LHCN-M2 (cell line): ENCODE measurements at regions not wholly inside any gene's neighbourhood (a gene's known extent, or its start where the extent isn't known, plus 50 kb on each side); places are given as distances from the start of the nearest gene placed in this dataset.

Experiments used
- DNase-seq: peaks from one replicate; pipeline ENCODE4 v3.0.0-alpha.2; 2012; ENCODE audit warnings: low read depth

- DNase-seq, result peak; percentile 92
These were observed 55.9 kb upstream of the C3orf80 start for GRCh38 chr3:160169139-160169976.

DNA sequence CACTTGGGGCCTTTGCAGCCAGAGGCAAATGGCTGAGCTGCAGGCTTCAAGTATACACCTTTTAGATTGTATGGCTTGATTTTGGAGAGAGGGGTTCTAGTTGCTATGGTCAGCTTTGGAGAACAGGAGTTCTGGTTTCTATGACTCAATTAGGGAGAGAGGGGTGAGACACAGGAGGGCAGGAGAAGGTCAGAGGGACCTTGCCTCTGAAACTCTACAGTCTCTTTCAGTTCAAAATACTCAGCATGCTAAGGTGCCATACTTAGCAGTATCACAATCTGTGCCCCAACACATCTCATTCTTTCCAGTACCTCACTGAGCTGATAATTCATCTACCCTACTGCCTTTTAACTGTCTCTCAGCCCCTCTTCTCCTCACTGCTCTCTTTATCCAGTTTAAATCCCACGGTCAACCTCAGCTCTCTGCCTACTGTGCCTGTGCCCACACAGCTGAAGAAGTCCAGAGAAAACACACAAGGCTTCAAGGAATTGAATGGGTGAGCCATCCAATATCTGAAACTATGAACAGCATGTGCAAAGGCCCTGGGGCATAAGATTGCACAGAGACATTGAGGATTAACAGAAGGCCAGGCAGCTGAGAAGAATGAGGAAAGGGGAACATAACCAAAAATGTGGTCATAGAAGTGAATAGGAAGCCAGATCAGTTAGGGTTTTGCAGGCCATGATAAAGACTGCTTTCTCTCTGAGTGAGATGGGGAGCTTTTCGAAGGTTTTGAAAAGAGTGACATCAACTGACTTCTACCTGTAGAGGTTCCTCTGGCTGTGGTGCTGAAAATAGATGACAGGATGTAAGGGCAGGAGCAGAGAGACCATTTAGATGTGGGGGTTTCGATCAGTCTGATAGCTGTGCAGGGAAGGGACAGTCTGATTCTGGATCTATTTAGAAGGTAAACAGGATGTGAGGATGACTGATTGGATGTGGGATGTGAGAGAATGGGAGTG lies 54.5 kb upstream of the C3orf80 start:
- DNase-seq, result no peak

- DNase-seq, result no peak
These were observed 53.4 kb upstream of the C3orf80 start for GRCh38 chr3:160171813-160172212.

DNA sequence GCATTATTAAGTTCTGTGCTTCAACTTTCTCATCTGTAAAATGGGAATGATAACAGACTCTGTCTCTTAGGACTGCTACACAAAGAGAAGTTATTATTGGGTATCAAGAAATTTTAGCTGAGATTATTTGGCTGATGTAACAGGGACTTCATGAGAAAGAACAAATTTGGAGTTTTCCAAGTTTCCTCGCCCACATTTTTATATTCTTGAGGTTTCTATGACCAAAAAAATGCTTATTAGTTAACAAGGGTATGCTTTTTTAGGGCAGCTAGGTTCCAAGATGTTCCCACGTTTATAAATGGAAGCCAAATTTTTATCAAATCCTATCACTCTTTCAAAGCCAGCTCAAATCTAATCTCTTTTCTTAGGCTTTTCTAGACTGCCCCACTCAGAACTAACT lies 50.6 kb upstream of the C3orf80 start:
- no peak for DNase-seq
